Nephron (organoid): ENCODE measurements at regions not wholly inside any gene's neighbourhood (a gene's known extent, or its start where the extent isn't known, plus 50 kb on each side); places are given as distances from the start of the nearest gene placed in this dataset.

Source experiments
- H3K27ac Mint-ChIP-seq, 3 experiments: 2 replicates each; pipeline ENCODE4 v1.8.0; 2020; ENCODE audit warnings: mixed read lengths in 3 of 3, mild to moderate bottlenecking in 2 of 3, moderate library complexity in 1 of 3
- H3K27me3 Mint-ChIP-seq: 2 replicates; pipeline ENCODE4 v1.8.0; 2021; ENCODE audit warnings: low read depth, mild to moderate bottlenecking, moderate library complexity, mixed read lengths
- H3K36me3 Mint-ChIP-seq: 2 replicates; pipeline ENCODE4 v1.8.0; 2020; ENCODE audit warnings: low read depth, mixed read lengths
- H3K4me1 Mint-ChIP-seq: 2 replicates; pipeline ENCODE4 v1.8.0; 2020; ENCODE audit warnings: mixed read lengths
- H3K4me3 Mint-ChIP-seq, 3 experiments: 2 replicates each; pipeline ENCODE4 v1.8.0; 2020; ENCODE audit warnings: mild to moderate bottlenecking in 3 of 3, mixed read lengths in 3 of 3, moderate library complexity in 2 of 3
- H3K9me3 Mint-ChIP-seq: 2 replicates; pipeline ENCODE4 v1.8.0; 2020; ENCODE audit warnings: mixed read lengths
- TF ChIP-seq, protein P1 (sequence below), 3 experiments: fragments of 200-600 bp; sonication (generic); IDR thresholded peaks; one replicate each; pipeline ENCODE4 v1.5.0; 2021; ENCODE audit warnings: antibody characterized with exemption in 3 of 3; ENCODE audit not compliant: unreplicated experiment in 3 of 3

DNA sequence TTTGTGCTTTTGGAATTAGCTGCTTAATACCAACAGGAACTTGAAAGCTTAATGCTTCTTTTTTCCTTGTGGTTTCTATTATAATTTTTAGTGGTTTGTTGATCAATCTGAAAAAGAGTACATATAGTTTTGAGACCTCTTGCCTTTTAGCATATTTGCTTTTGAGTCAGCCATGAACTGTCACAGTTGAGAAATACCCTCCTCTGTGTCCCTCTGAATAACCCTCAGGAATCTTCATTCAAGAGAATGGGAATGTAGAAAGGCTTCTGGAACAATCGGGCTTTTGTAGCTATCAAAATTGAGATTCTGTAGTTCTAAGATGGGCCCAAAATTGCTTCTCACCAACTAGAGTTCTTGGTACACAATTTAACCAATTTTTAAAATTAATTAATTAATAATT lies 451.1 kb upstream of the TRIB2 start:
- Mint-ChIP-seq H3K4me3 (no peak overlapping the region), H3K4me1 (peaks cover 23% of the 10 kb centered on the region), H3K9me3 (no peaks in the 10 kb centered on the region), H3K27ac (no peak overlapping the region), H3K36me3 (no peaks in the 10 kb centered on the region), H3K27me3 (no peaks in the 10 kb centered on the region)
- TF ChIP-seq, protein P1, sequence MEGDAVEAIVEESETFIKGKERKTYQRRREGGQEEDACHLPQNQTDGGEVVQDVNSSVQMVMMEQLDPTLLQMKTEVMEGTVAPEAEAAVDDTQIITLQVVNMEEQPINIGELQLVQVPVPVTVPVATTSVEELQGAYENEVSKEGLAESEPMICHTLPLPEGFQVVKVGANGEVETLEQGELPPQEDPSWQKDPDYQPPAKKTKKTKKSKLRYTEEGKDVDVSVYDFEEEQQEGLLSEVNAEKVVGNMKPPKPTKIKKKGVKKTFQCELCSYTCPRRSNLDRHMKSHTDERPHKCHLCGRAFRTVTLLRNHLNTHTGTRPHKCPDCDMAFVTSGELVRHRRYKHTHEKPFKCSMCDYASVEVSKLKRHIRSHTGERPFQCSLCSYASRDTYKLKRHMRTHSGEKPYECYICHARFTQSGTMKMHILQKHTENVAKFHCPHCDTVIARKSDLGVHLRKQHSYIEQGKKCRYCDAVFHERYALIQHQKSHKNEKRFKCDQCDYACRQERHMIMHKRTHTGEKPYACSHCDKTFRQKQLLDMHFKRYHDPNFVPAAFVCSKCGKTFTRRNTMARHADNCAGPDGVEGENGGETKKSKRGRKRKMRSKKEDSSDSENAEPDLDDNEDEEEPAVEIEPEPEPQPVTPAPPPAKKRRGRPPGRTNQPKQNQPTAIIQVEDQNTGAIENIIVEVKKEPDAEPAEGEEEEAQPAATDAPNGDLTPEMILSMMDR (IDR thresholded peaks at IDR 0.05; ENCODE audit: unreplicated experiment in 3 of 3) = no peak

DNA sequence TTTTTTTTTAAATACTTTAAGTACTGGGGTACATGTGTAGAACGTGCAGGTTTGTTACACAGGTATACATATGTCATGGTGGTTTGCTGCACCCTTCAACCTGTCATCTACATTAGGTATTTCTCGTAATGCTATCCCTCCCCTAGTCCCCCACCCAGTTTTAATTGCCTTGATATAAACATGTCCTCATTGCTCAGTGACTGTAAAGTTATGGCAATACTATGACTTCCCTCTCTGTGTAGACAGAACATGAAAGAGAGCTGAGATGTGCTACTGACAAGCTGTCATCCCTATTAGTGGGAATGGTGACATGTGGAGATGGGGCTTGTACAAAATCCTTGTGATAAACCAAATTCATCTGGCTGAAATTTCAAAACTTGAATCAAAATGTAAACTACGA lies 449.7 kb upstream of the TRIB2 start:
- TF ChIP-seq, protein P1 (IDR thresholded peaks at IDR 0.05; ENCODE audit: unreplicated experiment in 3 of 3) = no peak
- Mint-ChIP-seq H3K27me3 (no peaks in the 10 kb centered on the region), H3K36me3 (no peaks in the 10 kb centered on the region), H3K4me3 (no peak overlapping the region), H3K9me3 (no peaks in the 10 kb centered on the region), H3K4me1 (peaks cover 18% of the 10 kb centered on the region), H3K27ac (no peak overlapping the region)

DNA sequence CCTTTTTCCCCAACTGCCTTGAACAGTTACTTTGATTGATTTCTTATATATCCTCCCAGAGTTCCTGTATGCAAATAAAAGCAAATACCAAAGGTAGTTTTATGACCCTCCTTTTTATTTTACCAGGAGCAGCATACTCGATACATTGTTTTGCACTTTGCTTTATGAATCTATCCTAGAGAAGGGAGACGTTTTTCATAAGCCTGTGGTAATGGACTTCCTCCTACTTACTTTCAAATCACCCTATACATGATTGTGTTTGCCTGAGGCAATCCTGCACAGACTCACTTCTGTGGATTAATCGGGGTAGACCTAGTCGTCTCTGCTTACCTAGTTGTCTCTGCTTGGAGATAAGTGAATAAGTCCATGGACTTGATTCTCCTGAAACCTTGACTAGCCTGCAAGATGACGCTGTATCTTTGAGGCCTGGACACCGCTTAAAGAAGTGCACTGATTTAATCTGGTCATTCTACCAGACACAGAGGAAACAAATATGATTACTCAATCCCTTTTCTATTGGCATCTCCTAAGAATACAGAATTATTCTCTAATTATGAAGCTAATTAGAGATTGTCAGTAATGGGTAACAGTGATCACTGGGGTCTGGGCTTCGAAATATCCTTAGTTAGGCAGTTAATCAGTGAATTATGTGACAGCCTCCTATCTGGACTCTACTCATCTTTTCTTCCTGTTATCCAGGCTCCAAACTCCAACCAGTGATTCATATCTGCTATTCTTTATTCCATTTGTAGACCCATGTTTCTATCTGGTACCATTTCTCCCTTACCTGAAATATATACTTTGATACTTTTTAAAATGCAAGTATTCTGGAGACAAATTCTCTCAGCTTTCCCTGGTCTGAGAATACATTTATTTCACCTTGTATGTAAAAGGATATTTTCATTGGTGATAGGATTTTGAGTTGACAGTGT lies 447.4 kb upstream of the TRIB2 start:
- H3K9me3 Mint-ChIP-seq = no peaks in the 10 kb centered on the region
- TF ChIP-seq, protein P1 (IDR thresholded peaks at IDR 0.05; ENCODE audit: unreplicated experiment in 3 of 3) = no peak
- no peaks in the 10 kb centered on the region for H3K27me3 Mint-ChIP-seq
- H3K36me3 Mint-ChIP-seq = no peaks in the 10 kb centered on the region
- H3K4me3 Mint-ChIP-seq = no peak overlapping the region
- no peak overlapping the region for H3K27ac Mint-ChIP-seq
- peaks cover under 1% of the 10 kb centered on the region for H3K4me1 Mint-ChIP-seq

DNA sequence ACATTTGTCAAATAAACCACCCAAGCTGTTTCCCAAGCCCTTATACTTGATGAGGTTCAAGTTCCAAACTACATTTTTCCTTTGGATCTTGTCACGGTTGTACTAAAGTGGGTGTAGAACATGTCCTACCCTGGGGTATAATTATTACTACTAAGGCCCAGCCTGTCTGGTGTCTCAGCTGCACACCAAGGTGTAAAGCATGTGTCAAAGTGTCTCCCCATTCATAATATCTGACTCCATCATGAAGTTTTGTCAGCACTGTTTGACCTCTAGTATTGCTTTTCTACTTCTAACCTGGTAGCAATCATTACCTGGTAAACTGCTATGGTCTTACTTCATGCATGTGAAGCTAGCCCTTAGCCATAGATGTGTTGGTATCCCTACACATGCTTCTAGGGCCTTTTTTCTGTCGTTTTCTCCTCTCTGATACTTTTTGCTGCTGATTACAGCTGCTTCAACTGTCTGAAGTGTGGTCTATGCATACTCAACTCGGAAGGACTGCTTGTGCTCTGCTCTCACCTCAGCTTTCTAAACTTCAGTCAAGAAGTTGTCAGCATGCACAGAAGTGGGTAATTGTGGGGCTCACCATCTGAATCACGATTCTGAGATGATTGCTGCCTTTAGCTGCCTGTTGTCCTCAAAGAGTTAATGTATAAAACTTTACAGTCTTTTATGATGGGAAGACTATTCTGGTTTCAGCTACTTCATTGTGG lies 445.7 kb upstream of the TRIB2 start:
- TF ChIP-seq, protein P1 (IDR thresholded peaks at IDR 0.05; ENCODE audit: unreplicated experiment in 3 of 3) = no peak
- H3K27me3 Mint-ChIP-seq = no peaks in the 10 kb centered on the region
- no peaks in the 10 kb centered on the region for H3K4me1 Mint-ChIP-seq
- H3K36me3 Mint-ChIP-seq = no peaks in the 10 kb centered on the region
- no peaks in the 10 kb centered on the region for H3K9me3 Mint-ChIP-seq
- no peak overlapping the region for H3K27ac Mint-ChIP-seq
- no peak overlapping the region for H3K4me3 Mint-ChIP-seq

DNA sequence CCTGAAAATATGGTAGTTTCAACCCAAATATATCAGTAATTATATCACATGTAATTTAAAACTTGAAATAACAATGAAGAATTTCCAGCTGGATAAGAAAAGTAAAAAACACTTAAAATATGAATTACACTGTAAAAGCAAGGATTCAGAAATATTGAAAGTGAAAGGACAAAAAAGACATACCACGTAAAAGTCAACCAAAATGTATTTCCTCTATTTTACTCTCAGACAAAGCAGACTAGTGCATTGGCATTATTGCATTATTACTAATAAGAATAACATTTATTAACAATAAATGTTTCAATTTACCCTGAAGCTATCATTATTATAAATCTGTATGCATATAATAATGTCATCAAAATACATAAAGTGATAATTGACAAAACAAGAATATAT lies 445.1 kb upstream of the TRIB2 start:
- TF ChIP-seq, protein P1 (IDR thresholded peaks at IDR 0.05; ENCODE audit: unreplicated experiment in 3 of 3) = no peak
- Mint-ChIP-seq H3K4me1 (no peaks in the 10 kb centered on the region), H3K27ac (no peak overlapping the region), H3K4me3 (no peak overlapping the region), H3K9me3 (no peaks in the 10 kb centered on the region), H3K27me3 (no peaks in the 10 kb centered on the region), H3K36me3 (no peaks in the 10 kb centered on the region)
